ENCODE measurements at regions not wholly inside any gene's neighbourhood (a gene's known extent, or its start where the extent isn't known, plus 50 kb on each side); places are given as distances from the start of the nearest gene placed in this dataset.
"Not testable (repeated sequence)": the region's sequence is repeated elsewhere in the genome, so short reads cannot be mapped to it uniquely, and the experiment has no call there.

DNA sequence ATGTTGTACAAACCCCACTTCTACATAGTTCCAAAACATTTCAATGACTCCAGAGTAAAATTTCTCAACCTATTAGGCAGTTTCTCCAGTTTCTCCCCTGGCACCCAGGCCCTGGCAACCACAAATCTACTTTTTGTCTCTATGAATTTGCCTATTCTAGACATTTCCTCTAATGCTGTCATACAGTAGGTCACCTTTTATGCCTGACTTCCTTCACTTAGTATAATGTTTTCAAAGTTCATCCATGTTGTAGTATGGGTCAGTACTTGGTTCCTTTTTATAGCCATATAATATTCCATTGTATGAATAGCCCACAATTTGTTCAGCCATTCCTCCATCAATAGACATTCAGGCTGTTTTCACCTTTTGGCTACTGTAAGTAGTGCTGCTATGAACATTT is 67.0 kb downstream of the SPRING1 start:
- Mint-ChIP-seq H3K27ac (ENCODE audit: low read depth, unreplicated experiment) (no peak overlapping the region), H3K36me3 (ENCODE audit: insufficient read depth, unreplicated experiment) (no peaks in the 10 kb centered on the region), H3K4me1 (ENCODE audit: insufficient read depth, unreplicated experiment) (peaks cover 8% of the 10 kb centered on the region), H3K27me3 (ENCODE audit: insufficient read depth, unreplicated experiment) (peaks cover 16% of the 10 kb centered on the region), H3K9me3 (ENCODE audit: unreplicated experiment) (no peaks in the 10 kb centered on the region), H3K4me3 (ENCODE audit: unreplicated experiment) (no peak overlapping the region)
- intact Hi-C loops (cut with micrococcal nuclease), result no loop called here
- ChIA-PET POLR2A (no interaction called here), CTCF (interaction anchor here (0.6 kb wide), 1 partner anchor 21 kb away, joined by 3 read pairs; no protein-coding TSS in a partner anchor)
- no TSS peak for BruUV-seq (replicated peaks)
- DNase-seq (ENCODE audit: unreplicated experiment), result no peak
- TF ChIP-seq, protein P1, sequence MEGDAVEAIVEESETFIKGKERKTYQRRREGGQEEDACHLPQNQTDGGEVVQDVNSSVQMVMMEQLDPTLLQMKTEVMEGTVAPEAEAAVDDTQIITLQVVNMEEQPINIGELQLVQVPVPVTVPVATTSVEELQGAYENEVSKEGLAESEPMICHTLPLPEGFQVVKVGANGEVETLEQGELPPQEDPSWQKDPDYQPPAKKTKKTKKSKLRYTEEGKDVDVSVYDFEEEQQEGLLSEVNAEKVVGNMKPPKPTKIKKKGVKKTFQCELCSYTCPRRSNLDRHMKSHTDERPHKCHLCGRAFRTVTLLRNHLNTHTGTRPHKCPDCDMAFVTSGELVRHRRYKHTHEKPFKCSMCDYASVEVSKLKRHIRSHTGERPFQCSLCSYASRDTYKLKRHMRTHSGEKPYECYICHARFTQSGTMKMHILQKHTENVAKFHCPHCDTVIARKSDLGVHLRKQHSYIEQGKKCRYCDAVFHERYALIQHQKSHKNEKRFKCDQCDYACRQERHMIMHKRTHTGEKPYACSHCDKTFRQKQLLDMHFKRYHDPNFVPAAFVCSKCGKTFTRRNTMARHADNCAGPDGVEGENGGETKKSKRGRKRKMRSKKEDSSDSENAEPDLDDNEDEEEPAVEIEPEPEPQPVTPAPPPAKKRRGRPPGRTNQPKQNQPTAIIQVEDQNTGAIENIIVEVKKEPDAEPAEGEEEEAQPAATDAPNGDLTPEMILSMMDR (IDR thresholded peaks at IDR 0.05; ENCODE audit: unreplicated experiment), result no peak

DNA sequence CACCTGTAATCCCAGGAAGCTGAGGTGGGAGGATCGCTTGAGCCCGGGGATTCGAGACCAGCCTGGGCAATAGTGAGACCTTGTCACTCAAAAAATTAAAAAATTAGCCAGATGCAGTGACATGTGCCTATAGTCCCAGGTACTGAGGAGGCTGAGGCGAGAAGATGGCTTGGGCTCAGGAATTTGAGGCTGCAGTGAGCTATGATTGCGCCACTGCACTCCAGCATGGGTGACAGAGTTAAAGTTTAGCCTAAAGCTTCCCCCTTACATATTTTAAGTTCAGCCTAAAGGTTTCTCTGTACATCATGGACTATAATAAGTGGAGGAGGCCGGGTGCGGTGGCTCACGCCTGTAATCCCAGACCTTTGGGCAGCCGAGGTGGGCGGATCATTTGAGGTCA is 70.1 kb downstream of the SPRING1 start:
- Mint-ChIP-seq H3K27ac (ENCODE audit: low read depth, unreplicated experiment) (no peak overlapping the region), H3K27me3 (ENCODE audit: insufficient read depth, unreplicated experiment) (peaks cover 29% of the 10 kb centered on the region), H3K4me3 (ENCODE audit: unreplicated experiment) (no peak overlapping the region), H3K36me3 (ENCODE audit: insufficient read depth, unreplicated experiment) (no peaks in the 10 kb centered on the region), H3K4me1 (ENCODE audit: insufficient read depth, unreplicated experiment) (peaks cover 2% of the 10 kb centered on the region), H3K9me3 (ENCODE audit: unreplicated experiment) (no peaks in the 10 kb centered on the region)
- intact Hi-C loops (cut with micrococcal nuclease), result no loop called here
- DNase-seq (ENCODE audit: unreplicated experiment), result no peak
- no TSS peak for BruUV-seq (replicated peaks)
- CTCF ChIA-PET, result no interaction called here
- POLR2A ChIA-PET, result no interaction called here
- TF ChIP-seq, protein P1 (IDR thresholded peaks at IDR 0.05; ENCODE audit: unreplicated experiment), result no peak

DNA sequence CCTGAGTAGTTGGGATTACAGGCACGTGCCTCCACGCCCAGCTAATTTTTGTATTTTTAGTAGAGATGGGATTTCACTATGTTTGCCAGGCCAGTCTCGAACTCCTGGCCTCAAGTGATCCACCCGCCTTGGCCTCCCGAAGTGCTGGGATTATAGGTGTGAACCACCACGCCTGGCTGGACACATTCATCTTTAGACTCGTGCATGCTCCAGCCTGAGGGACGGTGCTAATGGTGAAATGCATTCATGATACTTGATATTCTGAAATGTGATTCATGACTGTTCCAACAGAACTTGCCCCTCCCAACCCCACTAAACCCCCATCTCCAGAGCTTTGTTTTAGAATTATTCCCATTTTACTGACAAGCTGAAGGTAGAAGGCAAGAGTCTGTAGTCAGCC is 71.0 kb downstream of the SPRING1 start:
- POLR2A ChIA-PET, result interaction anchor here (0.5 kb wide), 1 partner anchor 383 kb away, joined by 3 read pairs; no protein-coding TSS in a partner anchor
- H3K27ac Mint-ChIP-seq (ENCODE audit: low read depth, unreplicated experiment); H3K4me1 Mint-ChIP-seq (ENCODE audit: insufficient read depth, unreplicated experiment); H3K4me3 Mint-ChIP-seq (ENCODE audit: unreplicated experiment); H3K36me3 Mint-ChIP-seq (ENCODE audit: insufficient read depth, unreplicated experiment); H3K9me3 Mint-ChIP-seq (ENCODE audit: unreplicated experiment); intact Hi-C loops (cut with micrococcal nuclease); CTCF ChIA-PET; BruUV-seq (replicated peaks); DNase-seq (ENCODE audit: unreplicated experiment): not testable (repeated sequence)
- peaks cover 26% of the 10 kb centered on the region for H3K27me3 Mint-ChIP-seq (ENCODE audit: insufficient read depth, unreplicated experiment)

DNA sequence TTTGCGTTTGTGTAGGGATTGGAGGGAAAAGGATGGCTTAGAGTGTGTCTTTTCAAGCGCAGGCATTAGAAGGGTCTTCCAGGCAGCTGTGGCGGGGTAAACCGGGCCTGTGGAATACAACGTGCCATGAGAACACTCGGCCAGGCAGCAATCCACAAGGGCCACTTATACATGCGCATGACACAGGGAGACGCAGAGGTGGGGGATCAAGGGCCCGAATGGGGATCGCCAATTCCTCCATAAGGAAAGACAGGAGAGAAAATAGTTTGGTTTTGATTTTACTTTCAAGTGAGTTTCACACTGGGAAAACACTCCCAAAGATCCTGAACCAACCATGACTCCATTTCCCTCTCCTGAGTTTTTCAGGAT is 71.6 kb downstream of the SPRING1 start:
- intact Hi-C loops (cut with micrococcal nuclease), result no loop called here
- ChIA-PET POLR2A (no interaction called here), CTCF (no interaction called here)
- no peaks in the 10 kb centered on the region for H3K36me3 Mint-ChIP-seq (ENCODE audit: insufficient read depth, unreplicated experiment)
- H3K27ac Mint-ChIP-seq (ENCODE audit: low read depth, unreplicated experiment), result no peak overlapping the region
- no TSS peak for BruUV-seq (replicated peaks)
- H3K27me3 Mint-ChIP-seq (ENCODE audit: insufficient read depth, unreplicated experiment), result peaks cover 21% of the 10 kb centered on the region
- no peak for DNase-seq (ENCODE audit: unreplicated experiment)
- H3K4me3 Mint-ChIP-seq (ENCODE audit: unreplicated experiment), result no peak overlapping the region
- TF ChIP-seq, protein P1 (IDR thresholded peaks at IDR 0.05; ENCODE audit: unreplicated experiment), result no peak
- no peaks in the 10 kb centered on the region for H3K9me3 Mint-ChIP-seq (ENCODE audit: unreplicated experiment)
- H3K4me1 Mint-ChIP-seq (ENCODE audit: insufficient read depth, unreplicated experiment), result no peaks in the 10 kb centered on the region

DNA sequence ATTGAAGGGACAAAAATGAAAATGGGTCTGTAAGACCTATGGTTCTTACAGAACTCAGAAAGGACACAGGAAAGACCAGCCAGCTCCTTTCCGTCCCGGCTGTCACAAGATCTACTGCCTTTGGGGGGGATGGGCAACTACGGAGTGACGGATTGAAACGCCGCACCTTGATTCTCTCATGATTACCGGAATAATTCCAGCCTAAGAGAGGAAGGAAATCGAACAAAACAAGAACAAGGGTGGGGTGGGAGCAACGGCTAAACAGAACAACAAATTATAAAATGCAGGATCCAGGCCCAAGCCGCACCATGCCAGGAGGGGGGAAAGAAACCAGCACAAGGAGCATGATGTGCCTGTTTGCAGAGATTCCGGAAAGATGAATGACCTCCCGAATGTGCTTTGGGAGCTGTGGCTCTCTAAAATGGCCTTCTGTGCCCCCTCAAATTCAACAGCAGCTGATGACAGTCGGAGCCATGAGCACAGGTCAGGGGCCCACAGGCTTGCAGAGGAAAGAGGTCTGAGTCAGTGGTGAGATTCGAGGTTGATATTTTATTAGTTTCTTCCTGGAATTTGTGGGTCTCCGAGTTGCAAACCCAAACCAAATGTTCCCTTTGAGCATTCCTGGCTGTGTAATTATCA is 72.1 kb downstream of the SPRING1 start:
- no peaks in the 10 kb centered on the region for H3K9me3 Mint-ChIP-seq (ENCODE audit: unreplicated experiment)
- no peaks in the 10 kb centered on the region for H3K4me1 Mint-ChIP-seq (ENCODE audit: insufficient read depth, unreplicated experiment)
- intact Hi-C loops (cut with micrococcal nuclease), result no loop called here
- no peaks in the 10 kb centered on the region for H3K36me3 Mint-ChIP-seq (ENCODE audit: insufficient read depth, unreplicated experiment)
- no peak overlapping the region for H3K4me3 Mint-ChIP-seq (ENCODE audit: unreplicated experiment)
- ChIA-PET CTCF (interaction anchor here (0.6 kb wide), 1 partner anchor 24 kb away, joined by 4 read pairs; no protein-coding TSS in a partner anchor), POLR2A (no interaction called here)
- peaks cover 17% of the 10 kb centered on the region for H3K27me3 Mint-ChIP-seq (ENCODE audit: insufficient read depth, unreplicated experiment)
- TF ChIP-seq, protein P1 (IDR thresholded peaks at IDR 0.05; ENCODE audit: unreplicated experiment), result no peak
- BruUV-seq (replicated peaks), result no TSS peak
- DNase-seq (ENCODE audit: unreplicated experiment), result no peak
- H3K27ac Mint-ChIP-seq (ENCODE audit: low read depth, unreplicated experiment), result no peak overlapping the region

Data from MCF 10A (cell line).